ENCODE measurements at regions not wholly inside any gene's neighbourhood (a gene's known extent, or its start where the extent isn't known, plus 50 kb on each side); places are given as distances from the start of the nearest gene placed in this dataset.
A peak's percentile ranks its signal among the peaks of the same experiment; 100 is the strongest.

- Histone ChIP-seq H3K27me3 (no peaks in the 10 kb centered on the region), H3K27ac (no peak overlapping the region), H3K4me1 (no peaks in the 10 kb centered on the region), H3K4me3 (no peak overlapping the region), H3K9me3 (no peaks in the 10 kb centered on the region), H3K36me3 (no peaks in the 10 kb centered on the region)
- ATAC-seq (no peak), FAIRE-seq (no peak), DNase-seq (no peak)
- WGBS, 2 donors, result 24 to 26% methylated on average over 4 of the region's 4 CpGs
- intact Hi-C loops (cut with DNase I), result no loop called here
- no peak for TF ChIP-seq CTCF (IDR thresholded peaks at IDR 0.05)
These were observed 501.0 kb upstream of the MAP3K7 start for GRCh38 chr6:91087908-91088307.

- intact Hi-C loops (cut with DNase I), result no loop called here
- no peaks in the 10 kb centered on the region for H3K4me1 ChIP-seq
These were observed 496.3 kb upstream of the MAP3K7 start for GRCh38 chr6:91083211-91083610.

GRCh38 chr6:91082311-91082832 is 495.5 kb upstream of the MAP3K7 start:
- Histone ChIP-seq H3K27ac (no peak overlapping the region), H3K36me3 (no peaks in the 10 kb centered on the region), H3K9me3 (no peaks in the 10 kb centered on the region), H3K4me3 (no peak overlapping the region), H3K4me1 (no peaks in the 10 kb centered on the region), H3K27me3 (no peaks in the 10 kb centered on the region)
- ATAC-seq, result peak in 2 of 4 donors; percentile 34 to 36
- intact Hi-C loops (cut with DNase I), result no loop called here
- 54 to 68% methylated on average over 3 of the region's 3 CpGs for WGBS, 2 donors
- DNase-seq, result peak in 1 of 6 donors; percentile 27
- TF ChIP-seq CTCF (IDR thresholded peaks at IDR 0.05), result no peak
- no peak for FAIRE-seq

More at GRCh38 chr6:91083211-91083610, 496.3 kb upstream of the MAP3K7 start:
- H3K9me3 ChIP-seq, result no peaks in the 10 kb centered on the region
- H3K27me3 ChIP-seq, result no peaks in the 10 kb centered on the region
- 54 to 56% methylated on average over 5 of the region's 5 CpGs for WGBS, 2 donors
- H3K27ac ChIP-seq, result no peak overlapping the region
- no peaks in the 10 kb centered on the region for H3K36me3 ChIP-seq
- ATAC-seq (no peak), FAIRE-seq (no peak), DNase-seq (no peak)
- TF ChIP-seq CTCF (IDR thresholded peaks at IDR 0.05), result no peak
- H3K4me3 ChIP-seq, result no peak overlapping the region

GRCh38 chr6:91081452-91082067 is 494.7 kb upstream of the MAP3K7 start:
- intact Hi-C loops (cut with DNase I), result no loop called here
- Histone ChIP-seq H3K4me3 (no peak overlapping the region), H3K4me1 (no peaks in the 10 kb centered on the region), H3K36me3 (no peaks in the 10 kb centered on the region), H3K27me3 (no peaks in the 10 kb centered on the region), H3K9me3 (no peaks in the 10 kb centered on the region), H3K27ac (no peak overlapping the region)
- peak; percentile 36 to 60 (median 51) for TF ChIP-seq CTCF (IDR thresholded peaks at IDR 0.05)
- 23 to 24% methylated on average over 6 of the region's 6 CpGs for WGBS, 2 donors
- ATAC-seq (peak in 3 of 4 donors; percentile 59 to 78 (median 70)), FAIRE-seq (no peak), DNase-seq (no peak)

GRCh38 chr6:91080871-91081270 is 494.0 kb upstream of the MAP3K7 start:
- H3K9me3 ChIP-seq, result no peaks in the 10 kb centered on the region
- DNase-seq (no peak), ATAC-seq (no peak), FAIRE-seq (no peak)
- no peaks in the 10 kb centered on the region for H3K4me1 ChIP-seq
- no peak for TF ChIP-seq CTCF (IDR thresholded peaks at IDR 0.05)
- intact Hi-C loops (cut with DNase I), result no loop called here
- no peak overlapping the region for H3K4me3 ChIP-seq
- H3K27ac ChIP-seq, result no peak overlapping the region
- H3K36me3 ChIP-seq, result no peaks in the 10 kb centered on the region
- H3K27me3 ChIP-seq, result no peaks in the 10 kb centered on the region
